CD14-positive monocyte (primary cell): ENCODE measurements at regions not wholly inside any gene's neighbourhood (a gene's known extent, or its start where the extent isn't known, plus 50 kb on each side); places are given as distances from the start of the nearest gene placed in this dataset.

ENCODE experiments used
- DNase-seq, 3 donors: peaks; one replicate each; pipeline ENCODE4 v3.0.0-alpha.2; 2011 to 2022
- H2AFZ ChIP-seq: 2 replicates; pipeline ENCODE4 v1.6.0; 2012; ENCODE audit warnings: mild to moderate bottlenecking, low read depth, low read length, inconsistent platforms; ENCODE audit not compliant: insufficient read depth, poor library complexity, severe bottlenecking
- H3K27ac ChIP-seq, 2 donors: 1 replicate in 1 of 2; 2 replicates in 1 of 2; pipeline ENCODE4 v1.5.1; 2012 to 2013; ENCODE audit warnings: low read length in 2 of 2, control low read depth in 1 of 2, inconsistent platforms in 1 of 2, low read depth in 1 of 2, mild to moderate bottlenecking in 1 of 2
- H3K27me3 ChIP-seq, 2 donors: one replicate each; pipeline versions ENCODE4 v1.6.0 to v1.6.1; 2011 to 2013; ENCODE audit warnings: low read length in 2 of 2; ENCODE audit not compliant: control insufficient read depth in 2 of 2, insufficient read depth in 2 of 2
- H3K36me3 ChIP-seq, 2 donors: replicated peaks in 1 of 2; 1 replicate in 1 of 2; 2 replicates in 1 of 2; pipeline versions ENCODE4 v1.5.1 to v1.6.1; 2012 to 2013; ENCODE audit warnings: low read length in 2 of 2, control low read depth in 1 of 2, inconsistent platforms in 1 of 2, mild to moderate bottlenecking in 1 of 2; ENCODE audit not compliant: insufficient read depth in 2 of 2, control insufficient read depth in 1 of 2
- H3K4me1 ChIP-seq, 2 donors: 1 replicate in 1 of 2; 2 replicates in 1 of 2; pipeline versions ENCODE4 v1.5.1 to v1.6.1; 2012 to 2013; ENCODE audit warnings: low read length in 2 of 2, control low read depth in 1 of 2, inconsistent platforms in 1 of 2, mild to moderate bottlenecking in 1 of 2, moderate library complexity in 1 of 2; ENCODE audit not compliant: insufficient read depth in 2 of 2, control insufficient read depth in 1 of 2
- H3K4me2 ChIP-seq: replicated peaks from 2 replicates; pipeline ENCODE3; 2012; ENCODE audit warnings: low read length, moderate library complexity, mild to moderate bottlenecking; ENCODE audit not compliant: poor library complexity, severe bottlenecking; ENCODE audit errors: extremely low read depth
- H3K4me3 ChIP-seq, 3 experiments: fragments of 200-600 bp in 1 of 3; sonication (generic) in 1 of 3; replicated peaks in 1 of 3; 1 replicate in 2 of 3; 2 replicates in 1 of 3; pipeline ENCODE4 v1.5.1; 2011 to 2013; ENCODE audit warnings: low read length in 3 of 3, mild to moderate bottlenecking in 3 of 3, control low read depth in 2 of 3, low read depth in 2 of 3, inconsistent platforms in 1 of 3, moderate library complexity in 1 of 3
- H3K79me2 ChIP-seq: 2 replicates; pipeline ENCODE4 v1.6.0; 2012; ENCODE audit warnings: mild to moderate bottlenecking, control low read depth, inconsistent platforms, low read length, moderate library complexity; ENCODE audit not compliant: insufficient read depth
- H3K9ac ChIP-seq: 2 replicates; pipeline ENCODE4 v1.6.0; 2017; ENCODE audit warnings: low read length, mild to moderate bottlenecking; ENCODE audit not compliant: insufficient read depth, poor library complexity, severe bottlenecking
- H3K9me3 ChIP-seq, 2 donors: replicated peaks in 1 of 2; 1 replicate in 1 of 2; 2 replicates in 1 of 2; pipeline versions ENCODE4 v1.5.1 to v1.6.1; 2012 to 2013; ENCODE audit warnings: low read length in 2 of 2, control low read depth in 1 of 2; ENCODE audit not compliant: control insufficient read depth in 1 of 2, insufficient read depth in 1 of 2
- H4K20me1 ChIP-seq: 2 replicates; pipeline ENCODE4 v1.6.0; 2012; ENCODE audit warnings: mild to moderate bottlenecking, low read length, control low read depth, moderate library complexity; ENCODE audit not compliant: insufficient read depth
- H3K27ac Mint-ChIP-seq, 7 donors: one replicate each; pipeline ENCODE4 v1.8.0; 2020; ENCODE audit warnings: mild to moderate bottlenecking in 7 of 7, mixed read lengths in 7 of 7, moderate library complexity in 6 of 7, inconsistent platforms in 2 of 7
- H3K27me3 Mint-ChIP-seq, 3 donors: one replicate each; pipeline ENCODE4 v1.8.0; 2021 to 2022; ENCODE audit warnings: low read depth in 3 of 3, mild to moderate bottlenecking in 3 of 3, mixed read lengths in 3 of 3, moderate library complexity in 3 of 3, inconsistent platforms in 1 of 3
- H3K36me3 Mint-ChIP-seq, 2 donors: one replicate each; pipeline ENCODE4 v1.8.0; 2020; ENCODE audit warnings: mixed read lengths in 2 of 2, inconsistent platforms in 1 of 2, mild to moderate bottlenecking in 1 of 2
- H3K4me1 Mint-ChIP-seq: one replicate; pipeline ENCODE4 v1.8.0; 2020; ENCODE audit warnings: mild to moderate bottlenecking, mixed read lengths
- H3K4me3 Mint-ChIP-seq, 2 donors: one replicate each; pipeline ENCODE4 v1.8.0; 2020; ENCODE audit warnings: mild to moderate bottlenecking in 2 of 2, mixed read lengths in 2 of 2, moderate library complexity in 1 of 2
- H3K9me3 Mint-ChIP-seq, 7 donors: one replicate each; pipeline ENCODE4 v1.8.0; 2020 to 2022; ENCODE audit warnings: mixed read lengths in 7 of 7, mild to moderate bottlenecking in 6 of 7, moderate library complexity in 6 of 7, inconsistent platforms in 2 of 7
- WGBS: methylation state at CpG from one replicate; pipeline ENCODE4 v1.1.5; 2013; ENCODE audit warnings: missing lambda C conversion rate; ENCODE audit not compliant: insufficient coverage; 5-methylcytosine and 5-hydroxymethylcytosine counted together
- intact Hi-C, 2 donors: fragments of 100-400 bp; cut with micrococcal nuclease; formaldehyde crosslinking; loops; one replicate each; pipeline versions ENCODE4 v1.15.0 to v1.15.1; 2023
- TF ChIP-seq, protein P1 (sequence below): fragments of 200-600 bp; IDR thresholded peaks from one replicate; pipeline ENCODE4 v1.8.0; 2022; ENCODE audit warnings: antibody characterized with exemption, mild to moderate bottlenecking

DNA sequence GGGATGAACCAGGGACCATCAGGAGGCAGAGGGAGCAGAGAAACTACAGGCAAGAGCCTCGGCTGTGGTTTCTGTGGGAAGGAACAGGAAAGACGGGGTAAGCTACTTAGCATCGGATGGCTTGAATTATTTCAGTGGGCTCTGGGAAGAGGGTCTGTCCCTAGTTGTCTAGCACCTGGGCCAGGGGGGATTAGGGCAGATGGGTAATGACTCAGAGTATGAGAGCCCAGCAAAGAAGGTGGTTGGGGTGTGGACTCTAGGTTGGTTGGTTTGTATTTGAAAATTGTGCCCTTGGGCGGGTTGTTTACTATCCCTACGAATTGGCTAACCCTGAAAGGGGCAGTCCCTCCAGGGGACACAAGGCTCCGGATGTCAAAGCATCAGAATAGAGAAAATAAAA lies 148.5 kb upstream of the TAB2 start:
- DNase-seq: no peak
- H3K4me1 ChIP-seq: peaks cover 0 to 4% of the 10 kb centered on the region in 2 donors
- no peak overlapping the region for H3K4me2 ChIP-seq
- no peaks in the 10 kb centered on the region for H3K27me3 ChIP-seq
- intact Hi-C loops: no loop called here
- H3K9me3 ChIP-seq: no peaks in the 10 kb centered on the region
- TF ChIP-seq, protein P1, sequence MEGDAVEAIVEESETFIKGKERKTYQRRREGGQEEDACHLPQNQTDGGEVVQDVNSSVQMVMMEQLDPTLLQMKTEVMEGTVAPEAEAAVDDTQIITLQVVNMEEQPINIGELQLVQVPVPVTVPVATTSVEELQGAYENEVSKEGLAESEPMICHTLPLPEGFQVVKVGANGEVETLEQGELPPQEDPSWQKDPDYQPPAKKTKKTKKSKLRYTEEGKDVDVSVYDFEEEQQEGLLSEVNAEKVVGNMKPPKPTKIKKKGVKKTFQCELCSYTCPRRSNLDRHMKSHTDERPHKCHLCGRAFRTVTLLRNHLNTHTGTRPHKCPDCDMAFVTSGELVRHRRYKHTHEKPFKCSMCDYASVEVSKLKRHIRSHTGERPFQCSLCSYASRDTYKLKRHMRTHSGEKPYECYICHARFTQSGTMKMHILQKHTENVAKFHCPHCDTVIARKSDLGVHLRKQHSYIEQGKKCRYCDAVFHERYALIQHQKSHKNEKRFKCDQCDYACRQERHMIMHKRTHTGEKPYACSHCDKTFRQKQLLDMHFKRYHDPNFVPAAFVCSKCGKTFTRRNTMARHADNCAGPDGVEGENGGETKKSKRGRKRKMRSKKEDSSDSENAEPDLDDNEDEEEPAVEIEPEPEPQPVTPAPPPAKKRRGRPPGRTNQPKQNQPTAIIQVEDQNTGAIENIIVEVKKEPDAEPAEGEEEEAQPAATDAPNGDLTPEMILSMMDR: no peak
- H3K9ac ChIP-seq: no peak overlapping the region
- no peak overlapping the region for H3K4me3 Mint-ChIP-seq
- H3K36me3 Mint-ChIP-seq: no peaks in the 10 kb centered on the region
- WGBS: 25% methylated on average over 4 of the region's 6 CpGs
- peaks cover 17% of the 10 kb centered on the region for H3K4me1 Mint-ChIP-seq
- H3K27me3 Mint-ChIP-seq: peaks cover 6 to 11% (median 6%) of the 10 kb centered on the region in 3 donors
- no peak overlapping the region for H3K4me3 ChIP-seq
- H3K79me2 ChIP-seq: no peaks in the 10 kb centered on the region
- no peaks in the 10 kb centered on the region for H3K36me3 ChIP-seq
- no peaks in the 10 kb centered on the region for H4K20me1 ChIP-seq
- H2AFZ ChIP-seq: peak overlapping the region; percentile 23
- peak overlapping the region in 1 of 7 donors; percentile 13 for H3K27ac Mint-ChIP-seq
- no peak overlapping the region for H3K27ac ChIP-seq
- no peaks in the 10 kb centered on the region for H3K9me3 Mint-ChIP-seq

DNA sequence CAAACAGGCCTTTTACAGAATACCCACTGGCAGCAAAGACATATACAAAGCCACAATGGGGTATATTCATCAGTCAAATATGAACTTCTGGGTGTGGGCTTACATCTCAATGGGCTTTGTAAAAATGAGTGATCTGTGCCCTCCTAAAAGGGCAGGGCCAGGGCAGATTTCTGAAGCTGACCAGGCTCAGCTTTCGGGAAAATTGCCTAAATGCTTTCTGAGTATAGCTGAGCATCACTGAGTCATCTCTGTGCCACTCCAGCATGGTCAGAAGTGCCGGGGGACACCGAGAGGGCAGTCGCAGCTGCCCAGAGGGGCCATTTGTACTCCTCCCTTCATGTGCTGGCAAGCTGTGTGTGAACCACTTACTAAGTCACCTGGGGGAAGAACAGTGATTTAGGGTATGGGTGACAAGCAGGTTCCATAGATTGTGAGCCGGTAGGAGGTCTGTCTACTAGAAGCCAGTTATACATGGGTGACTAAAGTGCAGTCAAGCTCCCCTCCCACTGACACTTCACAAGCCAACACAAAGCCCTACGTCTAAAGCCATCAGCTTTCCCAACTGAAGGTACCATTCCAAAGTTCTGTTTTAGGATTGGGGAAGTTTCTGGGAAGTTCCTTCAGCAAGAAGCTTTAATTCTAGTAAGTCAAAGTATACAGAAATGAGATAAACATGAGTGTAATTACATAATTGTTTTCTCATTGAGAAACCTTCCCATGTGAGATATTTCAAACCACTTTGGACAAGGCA lies 147.6 kb upstream of the TAB2 start:
- 89% methylated on average over 4 of the region's 6 CpGs for WGBS
- intact Hi-C loops: loop anchor here in 1 of 2 donors (10.0 kb wide), 1 partner anchor 85 kb away; no protein-coding TSS in a partner anchor
- H2AFZ ChIP-seq: no peak overlapping the region
- H3K27ac Mint-ChIP-seq: peak overlapping the region in 1 of 7 donors; percentile 79
- no peak overlapping the region for H3K4me2 ChIP-seq
- no peaks in the 10 kb centered on the region for H3K36me3 Mint-ChIP-seq
- no peaks in the 10 kb centered on the region for H3K27me3 ChIP-seq
- H3K9me3 Mint-ChIP-seq: no peaks in the 10 kb centered on the region
- no peak overlapping the region for H3K4me3 ChIP-seq
- DNase-seq: no peak
- H3K4me1 ChIP-seq: peaks cover 0 to 4% of the 10 kb centered on the region in 2 donors
- no peaks in the 10 kb centered on the region for H3K36me3 ChIP-seq
- no peak overlapping the region for H3K4me3 Mint-ChIP-seq
- H3K27me3 Mint-ChIP-seq: peaks cover 6 to 11% (median 6%) of the 10 kb centered on the region in 3 donors
- TF ChIP-seq, protein P1: no peak
- H3K27ac ChIP-seq: no peak overlapping the region
- no peak overlapping the region for H3K9ac ChIP-seq
- no peaks in the 10 kb centered on the region for H3K9me3 ChIP-seq
- H3K4me1 Mint-ChIP-seq: peaks cover 17% of the 10 kb centered on the region
- H4K20me1 ChIP-seq: no peaks in the 10 kb centered on the region
- no peaks in the 10 kb centered on the region for H3K79me2 ChIP-seq
